ENCODE measurements at regions not wholly inside any gene's neighbourhood (a gene's known extent, or its start where the extent isn't known, plus 50 kb on each side); places are given as distances from the start of the nearest gene placed in this dataset.
"Not testable (repeated sequence)": the region's sequence is repeated elsewhere in the genome, so short reads cannot be mapped to it uniquely, and the experiment has no call there.

- DNase-seq: no peak
Measured at GRCh38 chr14:82635915-82636314, 1102.3 kb upstream of the SEL1L start.

GRCh38 chr14:82636426-82636825 is 1102.8 kb upstream of the SEL1L start:
- no peak for DNase-seq

- no peak for DNase-seq
Measured at GRCh38 chr14:82641050-82641540, 1107.4 kb upstream of the SEL1L start.

DNA sequence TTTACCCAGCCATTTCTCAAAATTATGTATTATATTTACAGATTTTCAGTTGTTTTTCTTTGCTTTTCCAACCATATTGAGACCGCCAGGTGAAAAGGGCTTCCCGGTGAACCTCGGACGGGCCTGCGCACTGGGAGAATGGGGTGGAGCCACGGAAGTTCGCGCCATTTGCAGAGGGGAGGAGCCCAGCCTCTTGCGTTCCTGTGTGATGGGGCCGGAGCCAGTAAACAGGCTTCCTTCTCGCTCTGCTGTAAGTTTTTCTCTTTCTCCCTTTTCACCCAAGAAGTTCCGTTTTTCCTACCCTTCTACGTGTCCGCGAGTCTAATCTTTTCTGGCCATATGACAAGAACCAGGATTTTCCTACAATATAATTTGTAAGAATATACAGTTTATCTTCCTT is 1108.8 kb upstream of the SEL1L start:
- DNase-seq: no peak

GRCh38 chr14:82647088-82647810 is 1113.6 kb upstream of the SEL1L start:
- DNase-seq: no peak

GRCh38 chr14:82655770-82656169 is 1122.1 kb upstream of the SEL1L start:
- DNase-seq: no peak

DNA sequence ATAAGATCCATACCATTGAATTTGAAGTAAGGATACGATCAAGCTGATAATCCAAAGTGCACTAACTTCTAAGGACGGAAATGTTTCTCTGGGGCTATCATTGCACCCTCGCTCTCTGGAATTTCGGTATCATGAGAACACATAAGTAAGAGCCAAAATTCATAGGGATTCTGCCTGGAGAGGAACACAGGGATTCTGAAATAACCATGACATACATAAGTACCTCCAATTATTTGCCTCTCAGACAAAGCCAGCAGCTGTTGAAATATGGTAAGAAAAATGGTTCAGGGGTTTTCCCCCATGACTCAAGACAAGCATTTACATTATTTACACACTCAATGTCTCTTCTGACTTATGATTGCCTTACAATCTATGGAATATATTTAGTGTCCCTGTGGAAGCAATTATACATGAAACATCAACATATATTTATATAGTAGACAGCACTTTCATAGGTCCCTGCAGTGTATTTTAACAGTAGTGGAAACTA is 1123.6 kb upstream of the SEL1L start:
- no peak for DNase-seq

- DNase-seq: no peak
Measured at GRCh38 chr14:82661258-82661657, 1127.6 kb upstream of the SEL1L start.

- no peak for DNase-seq
Measured at GRCh38 chr14:82667006-82667405, 1133.4 kb upstream of the SEL1L start.

DNA sequence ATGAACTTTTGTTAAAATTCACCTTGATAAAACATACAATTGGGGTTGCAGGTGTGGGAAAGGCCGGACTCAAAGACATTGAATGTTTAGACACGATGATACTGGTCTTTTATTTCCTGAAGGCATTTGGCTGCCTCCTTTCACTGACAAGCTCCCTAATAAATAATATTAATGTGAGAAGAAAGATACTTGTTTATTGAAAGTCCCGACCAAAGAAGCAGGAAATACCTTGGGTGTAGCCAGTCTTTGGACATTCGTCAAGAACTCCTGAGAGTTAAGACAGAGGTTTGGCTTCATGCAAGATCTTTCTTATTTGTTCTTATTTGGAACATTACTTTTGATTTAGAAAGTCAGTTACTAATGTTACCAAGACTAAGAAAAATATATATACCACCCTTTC is 1133.8 kb upstream of the SEL1L start:
- DNase-seq: no peak

DNA sequence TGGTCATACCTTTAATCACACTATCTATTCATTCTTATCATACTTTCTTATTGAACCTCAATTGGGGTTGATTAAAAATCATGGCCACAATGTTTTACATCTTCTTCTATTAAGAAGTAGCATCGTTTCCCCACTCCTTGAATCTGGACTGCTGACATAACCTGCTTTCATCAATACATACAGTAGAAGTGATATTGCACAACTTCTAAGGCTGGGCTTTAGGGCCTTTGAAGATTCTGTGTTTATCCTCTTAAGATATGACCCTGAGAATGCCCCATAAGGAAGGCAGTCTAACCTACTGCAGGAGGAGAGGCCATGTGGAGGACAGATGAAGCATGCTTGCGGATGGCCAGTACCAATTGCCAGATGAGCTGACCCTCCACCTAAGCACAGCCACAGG is 1142.8 kb upstream of the SEL1L start:
- no peak for DNase-seq

DNA sequence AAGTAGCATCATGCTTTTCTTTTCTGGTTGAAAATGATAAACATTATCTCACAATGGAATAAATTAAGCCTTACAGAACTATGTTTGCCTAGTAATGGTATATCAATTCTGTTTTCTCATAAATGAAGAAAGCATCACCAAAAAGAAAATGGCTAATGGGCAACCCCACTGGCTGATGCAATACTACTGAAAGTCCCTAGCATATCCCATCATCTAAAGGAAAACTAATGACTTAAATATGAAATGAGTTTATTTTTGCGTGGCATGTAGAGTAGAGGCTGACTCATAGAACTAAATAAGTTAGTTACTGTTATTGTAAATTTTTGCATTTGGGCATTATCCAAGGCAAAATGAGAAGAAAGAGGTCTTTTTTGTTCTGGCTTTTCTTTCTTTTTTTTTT is 1156.3 kb upstream of the SEL1L start:
- no peak for DNase-seq

DNA sequence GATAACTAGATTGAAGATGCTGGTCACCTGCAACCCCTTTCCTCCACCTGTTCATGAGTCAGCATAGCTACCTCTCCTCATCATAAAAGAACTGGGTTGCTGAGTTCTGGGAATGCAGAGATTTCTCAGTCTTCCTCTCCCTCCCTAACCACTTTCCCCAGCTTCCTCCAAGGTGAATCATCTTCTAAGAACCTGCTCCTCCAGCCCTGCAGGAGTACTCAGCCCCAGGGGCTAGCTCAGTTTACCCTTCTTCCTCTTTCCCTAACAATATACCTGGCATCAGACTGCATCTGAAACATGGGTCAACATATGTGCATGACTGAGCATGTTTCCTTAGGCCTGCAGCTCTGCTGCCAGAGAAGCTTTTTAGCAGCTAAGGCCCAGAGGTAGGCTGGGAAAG is 1157.5 kb upstream of the SEL1L start:
- DNase-seq: not testable (repeated sequence)

- DNase-seq: no peak
Measured at GRCh38 chr14:82694820-82695219, 1161.2 kb upstream of the SEL1L start.

GRCh38 chr14:82704218-82704617 is 1170.6 kb upstream of the SEL1L start:
- DNase-seq: no peak

DNA sequence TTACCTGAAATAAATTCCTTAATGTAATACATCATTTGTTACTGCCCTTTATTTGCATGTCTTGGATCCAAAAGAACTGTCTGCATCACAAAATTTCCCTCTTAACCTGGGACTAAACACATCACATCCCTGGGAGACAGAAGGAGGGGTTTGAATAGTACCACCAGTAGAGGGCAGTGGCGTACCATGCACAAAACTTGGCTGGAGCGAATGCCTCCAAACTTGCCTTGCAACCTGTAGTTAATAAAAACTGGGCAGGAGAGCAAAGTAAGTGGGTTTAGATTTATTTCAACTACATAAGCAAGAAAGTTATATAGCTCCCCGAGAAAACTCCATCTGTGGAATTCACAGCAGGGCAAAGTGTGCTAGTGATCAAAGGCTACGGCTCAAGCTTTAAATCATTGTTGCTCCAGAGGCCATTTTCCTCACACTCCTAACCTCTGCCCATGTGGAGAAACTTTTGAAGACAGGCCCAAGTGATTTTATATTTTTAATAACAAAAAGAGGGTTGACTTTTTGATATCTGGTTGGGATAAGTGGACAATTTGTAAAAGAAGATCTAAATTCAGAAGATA is 1176.7 kb upstream of the SEL1L start:
- no peak for DNase-seq

- no peak for DNase-seq
Measured at GRCh38 chr14:82719617-82720016, 1186.0 kb upstream of the SEL1L start.

- no peak for DNase-seq
Measured at GRCh38 chr14:82720431-82720830, 1186.8 kb upstream of the SEL1L start.

GRCh38 chr14:82720946-82721345 is 1187.3 kb upstream of the SEL1L start:
- DNase-seq: no peak

- no peak for DNase-seq
Measured at GRCh38 chr14:82724316-82724715, 1190.7 kb upstream of the SEL1L start.

GRCh38 chr14:82725213-82725612 is 1191.6 kb upstream of the SEL1L start:
- DNase-seq: no peak

GRCh38 chr14:82731526-82731925 is 1197.9 kb upstream of the SEL1L start:
- no peak for DNase-seq

DNA sequence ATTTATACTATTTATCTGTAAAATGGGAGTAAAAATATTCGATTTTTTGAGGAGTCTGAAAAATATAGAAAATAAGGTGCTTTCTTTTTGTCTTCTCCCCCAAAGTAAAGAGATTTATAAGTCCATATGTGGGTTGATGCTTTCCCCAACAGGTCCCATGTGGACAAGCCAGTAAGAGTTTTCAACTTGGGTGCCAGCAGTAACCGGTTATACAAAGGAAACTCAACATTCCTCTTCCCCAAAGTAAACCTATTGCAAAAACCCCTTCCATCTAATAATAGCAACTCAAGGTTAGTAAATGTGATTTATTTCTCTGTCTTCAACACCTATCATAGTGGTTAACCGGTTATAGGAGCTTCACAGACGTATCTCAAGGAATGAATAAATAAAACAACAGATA is 1206.9 kb upstream of the SEL1L start:
- DNase-seq: no peak

- DNase-seq: no peak
Measured at GRCh38 chr14:82755476-82755875, 1221.8 kb upstream of the SEL1L start.

DNA sequence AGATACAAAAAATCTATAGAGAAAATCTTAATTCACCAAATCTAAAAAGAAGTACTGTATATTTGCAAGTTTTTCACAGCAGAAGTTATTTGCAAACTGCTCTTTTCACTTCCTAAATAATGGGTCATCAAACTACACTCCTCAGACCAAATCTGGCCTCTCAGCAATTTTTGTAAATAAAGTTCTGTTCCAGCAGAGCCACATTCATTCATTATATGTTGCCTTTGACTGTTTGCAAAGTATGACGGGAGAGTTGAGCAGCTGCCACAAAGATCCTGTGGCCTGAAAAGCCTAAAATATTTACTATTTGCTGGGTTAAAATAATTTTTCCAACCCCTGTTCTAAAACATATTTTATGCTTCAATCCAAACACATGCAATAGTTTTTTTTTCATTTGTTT is 1222.3 kb upstream of the SEL1L start:
- no peak for DNase-seq

Data from activated CD4-positive, alpha-beta T cell treated with anti-CD3 and anti-CD28 coated beads for 4 hours (primary cell).